HUES48 (cell line): ENCODE measurements at regions not wholly inside any gene's neighbourhood (a gene's known extent, or its start where the extent isn't known, plus 50 kb on each side); places are given as distances from the start of the nearest gene placed in this dataset.

Experiments
- H3K27ac ChIP-seq: one replicate; pipeline ENCODE4 v1.7.0; 2013; ENCODE audit warnings: low read depth, low read length, inconsistent platforms
- H3K27me3 ChIP-seq: 2 replicates; pipeline ENCODE4 v1.6.1; 2013; ENCODE audit warnings: mild to moderate bottlenecking, low read length; ENCODE audit not compliant: control insufficient read depth, insufficient read depth
- H3K36me3 ChIP-seq: 2 replicates; pipeline ENCODE4 v1.6.1; 2013; ENCODE audit warnings: low read length; ENCODE audit not compliant: control insufficient read depth, insufficient read depth
- H3K4me1 ChIP-seq: 2 replicates; pipeline ENCODE4 v1.6.1; 2013; ENCODE audit warnings: mild to moderate bottlenecking, low read length; ENCODE audit not compliant: control insufficient read depth, insufficient read depth
- H3K4me3 ChIP-seq: 2 replicates; pipeline ENCODE4 v1.5.1; 2013; ENCODE audit warnings: mild to moderate bottlenecking, low read depth, low read length
- H3K9ac ChIP-seq: 2 replicates; pipeline ENCODE4 v1.6.1; 2013; ENCODE audit warnings: mild to moderate bottlenecking, low read depth, low read length, moderate library complexity
- H3K9me3 ChIP-seq: 2 replicates; pipeline ENCODE4 v1.6.1; 2013; ENCODE audit warnings: low read length; ENCODE audit not compliant: control insufficient read depth, insufficient read depth

- H3K27me3 ChIP-seq = no peaks in the 10 kb centered on the region
Measured at GRCh38 chr1:185608177-185608576, 126.0 kb upstream of the HMCN1 start.

GRCh38 chr1:185603158-185603557 lies 131.0 kb upstream of the HMCN1 start:
- no peaks in the 10 kb centered on the region for H3K9me3 ChIP-seq
- H3K4me3 ChIP-seq = no peak overlapping the region
- no peaks in the 10 kb centered on the region for H3K4me1 ChIP-seq
- no peak overlapping the region for H3K9ac ChIP-seq
- H3K27ac ChIP-seq = no peak overlapping the region
- no peaks in the 10 kb centered on the region for H3K27me3 ChIP-seq
- no peaks in the 10 kb centered on the region for H3K36me3 ChIP-seq

More at GRCh38 chr1:185608177-185608576, 126.0 kb upstream of the HMCN1 start:
- H3K4me1 ChIP-seq = no peaks in the 10 kb centered on the region
- H3K9ac ChIP-seq = no peak overlapping the region
- no peak overlapping the region for H3K27ac ChIP-seq
- H3K36me3 ChIP-seq = no peaks in the 10 kb centered on the region
- no peak overlapping the region for H3K4me3 ChIP-seq
- no peaks in the 10 kb centered on the region for H3K9me3 ChIP-seq

GRCh38 chr1:185601189-185601588 lies 133.0 kb upstream of the HMCN1 start:
- Histone ChIP-seq H3K4me1 (no peaks in the 10 kb centered on the region), H3K9me3 (no peaks in the 10 kb centered on the region), H3K9ac (no peak overlapping the region), H3K36me3 (no peaks in the 10 kb centered on the region), H3K4me3 (no peak overlapping the region), H3K27me3 (no peaks in the 10 kb centered on the region), H3K27ac (no peak overlapping the region)

- H3K4me1 ChIP-seq = no peaks in the 10 kb centered on the region
- H3K9ac ChIP-seq = no peak overlapping the region
- H3K27ac ChIP-seq = no peak overlapping the region
Measured at GRCh38 chr1:185600641-185601040, 133.6 kb upstream of the HMCN1 start.

GRCh38 chr1:185598332-185598731 lies 135.9 kb upstream of the HMCN1 start:
- H3K27ac ChIP-seq = no peak overlapping the region
- no peaks in the 10 kb centered on the region for H3K9me3 ChIP-seq
- no peaks in the 10 kb centered on the region for H3K27me3 ChIP-seq
- H3K4me3 ChIP-seq = no peak overlapping the region
- H3K36me3 ChIP-seq = no peaks in the 10 kb centered on the region
- no peak overlapping the region for H3K9ac ChIP-seq
- peaks cover 4% of the 10 kb centered on the region; the same call in 1 of the 2 replicates for H3K4me1 ChIP-seq

More at GRCh38 chr1:185600641-185601040, 133.6 kb upstream of the HMCN1 start:
- Histone ChIP-seq H3K9me3 (no peaks in the 10 kb centered on the region), H3K27me3 (no peaks in the 10 kb centered on the region), H3K4me3 (no peak overlapping the region), H3K36me3 (no peaks in the 10 kb centered on the region)

GRCh38 chr1:185595835-185596667 lies 138.1 kb upstream of the HMCN1 start:
- Histone ChIP-seq H3K36me3 (no peaks in the 10 kb centered on the region), H3K4me3 (no peak overlapping the region), H3K9me3 (no peaks in the 10 kb centered on the region), H3K9ac (no peak overlapping the region), H3K27me3 (no peaks in the 10 kb centered on the region), H3K4me1 (peaks cover 4% of the 10 kb centered on the region; the same call in 1 of the 2 replicates), H3K27ac (no peak overlapping the region)

GRCh38 chr1:185594786-185595410 lies 139.3 kb upstream of the HMCN1 start:
- H3K4me1 ChIP-seq = peaks cover 4% of the 10 kb centered on the region; the same call in 1 of the 2 replicates
- H3K4me3 ChIP-seq = no peak overlapping the region
- no peak overlapping the region for H3K27ac ChIP-seq

GRCh38 chr1:185593271-185593670 lies 140.9 kb upstream of the HMCN1 start:
- Histone ChIP-seq H3K4me1 (peaks cover 4% of the 10 kb centered on the region; the same call in 1 of the 2 replicates), H3K4me3 (no peak overlapping the region), H3K27ac (no peak overlapping the region), H3K36me3 (no peaks in the 10 kb centered on the region), H3K27me3 (no peaks in the 10 kb centered on the region), H3K9ac (no peak overlapping the region), H3K9me3 (no peaks in the 10 kb centered on the region)

More at GRCh38 chr1:185594786-185595410, 139.3 kb upstream of the HMCN1 start:
- no peak overlapping the region for H3K9ac ChIP-seq
- H3K9me3 ChIP-seq = no peaks in the 10 kb centered on the region
- H3K36me3 ChIP-seq = no peaks in the 10 kb centered on the region
- H3K27me3 ChIP-seq = no peaks in the 10 kb centered on the region

- H3K36me3 ChIP-seq = no peaks in the 10 kb centered on the region
- H3K27ac ChIP-seq = no peak overlapping the region
- H3K27me3 ChIP-seq = no peaks in the 10 kb centered on the region
- H3K4me3 ChIP-seq = no peak overlapping the region
- no peak overlapping the region for H3K9ac ChIP-seq
- no peaks in the 10 kb centered on the region for H3K4me1 ChIP-seq
- peaks cover 26% of the 10 kb centered on the region for H3K9me3 ChIP-seq
Measured at GRCh38 chr1:185585770-185586169, 148.4 kb upstream of the HMCN1 start.

- Histone ChIP-seq H3K9me3 (peaks cover 42% of the 10 kb centered on the region), H3K4me1 (no peaks in the 10 kb centered on the region), H3K27me3 (no peaks in the 10 kb centered on the region)
Measured at GRCh38 chr1:185581961-185582725, 152.0 kb upstream of the HMCN1 start.

More at GRCh38 chr1:185581961-185582725, 152.0 kb upstream of the HMCN1 start:
- H3K36me3 ChIP-seq = no peaks in the 10 kb centered on the region
- no peak overlapping the region for H3K27ac ChIP-seq
- no peak overlapping the region for H3K4me3 ChIP-seq
- no peak overlapping the region for H3K9ac ChIP-seq
